Medulla oblongata (tissue), 1 donor: ENCODE measurements at regions not wholly inside any gene's neighbourhood (a gene's known extent, or its start where the extent isn't known, plus 50 kb on each side); places are given as distances from the start of the nearest gene placed in this dataset.

Source experiments
- DNase-seq: peaks from one replicate; pipeline ENCODE4 v3.0.0-alpha.2; 2015; ENCODE audit errors: extremely low spot score

- no peak for DNase-seq
Observed at GRCh38 chr3:76324101-76324500, 538.8 kb upstream of the ZNF717 start.

- no peak for DNase-seq
Observed at GRCh38 chr3:76345878-76346277, 560.5 kb upstream of the ZNF717 start.

- no peak for DNase-seq
Observed at GRCh38 chr3:76346690-76347089, 561.3 kb upstream of the ZNF717 start.

- no peak for DNase-seq
Observed at GRCh38 chr3:76349715-76350480, 564.5 kb upstream of the ZNF717 start.

GRCh38 chr3:76352051-76352450, 566.7 kb upstream of the ZNF717 start:
- no peak for DNase-seq

GRCh38 chr3:76352511-76353284, 567.3 kb upstream of the ZNF717 start:
- no peak for DNase-seq

- no peak for DNase-seq
Observed at GRCh38 chr3:76353683-76354082, 568.3 kb upstream of the ZNF717 start.

GRCh38 chr3:76361010-76361409, 575.7 kb upstream of the ZNF717 start:
- no peak for DNase-seq

GRCh38 chr3:76362643-76363042, 577.3 kb upstream of the ZNF717 start:
- no peak for DNase-seq

- no peak for DNase-seq
Observed at GRCh38 chr3:76365275-76365674, 579.9 kb upstream of the ZNF717 start.

GRCh38 chr3:76367281-76367680, 581.9 kb upstream of the ZNF717 start:
- DNase-seq, result no peak

- peak; percentile 48 for DNase-seq
Observed at GRCh38 chr3:76369170-76369569, 583.8 kb upstream of the ZNF717 start.

- DNase-seq, result no peak
Observed at GRCh38 chr3:76370749-76371520, 585.6 kb upstream of the ZNF717 start.

GRCh38 chr3:76372497-76372896, 587.1 kb upstream of the ZNF717 start:
- DNase-seq, result no peak

- DNase-seq, result no peak
Observed at GRCh38 chr3:76377074-76377473, 591.7 kb upstream of the ZNF717 start.

- DNase-seq, result no peak
Observed at GRCh38 chr3:76378789-76379188, 593.4 kb upstream of the ZNF717 start.

- peak; percentile 35 for DNase-seq
Observed at GRCh38 chr3:76383781-76384180, 598.4 kb upstream of the ZNF717 start.

- no peak for DNase-seq
Observed at GRCh38 chr3:76387000-76387399, 601.7 kb upstream of the ZNF717 start.

GRCh38 chr3:76400141-76400540, 614.8 kb upstream of the ZNF717 start:
- DNase-seq, result no peak

GRCh38 chr3:76402926-76403325, 617.6 kb upstream of the ZNF717 start:
- no peak for DNase-seq

- DNase-seq, result no peak
Observed at GRCh38 chr3:76403556-76403955, 618.2 kb upstream of the ZNF717 start.

GRCh38 chr3:76405196-76405595, 619.8 kb upstream of the ZNF717 start:
- DNase-seq, result no peak
